NCI-H446 treated with DMSO at 0.1 percent for 48 hours (cell line): ENCODE measurements at regions not wholly inside any gene's neighbourhood (a gene's known extent, or its start where the extent isn't known, plus 50 kb on each side); places are given as distances from the start of the nearest gene placed in this dataset.

Experiments used
- DNase-seq: peaks from one replicate; lab custom pipeline; 2025; lab: John Stamatoyannopoulos, UW

DNA sequence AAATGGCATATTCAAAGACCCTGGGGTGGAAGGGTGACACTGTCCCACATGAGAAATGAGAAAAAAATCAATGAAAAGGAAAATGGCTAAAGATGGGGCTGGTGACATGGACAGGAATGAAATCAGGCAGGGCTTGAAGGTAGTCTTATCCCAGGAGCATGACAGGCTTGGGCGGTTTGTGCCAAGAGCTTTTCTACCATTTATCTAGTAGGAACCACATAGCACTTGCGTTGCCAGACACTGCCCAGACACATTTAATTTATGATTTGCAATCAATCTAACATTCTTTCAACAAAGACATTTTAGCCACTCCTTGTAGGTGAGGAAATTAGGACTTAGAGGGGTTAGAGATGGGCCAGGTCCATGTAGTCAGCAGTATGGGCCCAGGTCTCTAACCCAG lies 106.6 kb upstream of the NR2F2 start:
- no peak for DNase-seq

DNA sequence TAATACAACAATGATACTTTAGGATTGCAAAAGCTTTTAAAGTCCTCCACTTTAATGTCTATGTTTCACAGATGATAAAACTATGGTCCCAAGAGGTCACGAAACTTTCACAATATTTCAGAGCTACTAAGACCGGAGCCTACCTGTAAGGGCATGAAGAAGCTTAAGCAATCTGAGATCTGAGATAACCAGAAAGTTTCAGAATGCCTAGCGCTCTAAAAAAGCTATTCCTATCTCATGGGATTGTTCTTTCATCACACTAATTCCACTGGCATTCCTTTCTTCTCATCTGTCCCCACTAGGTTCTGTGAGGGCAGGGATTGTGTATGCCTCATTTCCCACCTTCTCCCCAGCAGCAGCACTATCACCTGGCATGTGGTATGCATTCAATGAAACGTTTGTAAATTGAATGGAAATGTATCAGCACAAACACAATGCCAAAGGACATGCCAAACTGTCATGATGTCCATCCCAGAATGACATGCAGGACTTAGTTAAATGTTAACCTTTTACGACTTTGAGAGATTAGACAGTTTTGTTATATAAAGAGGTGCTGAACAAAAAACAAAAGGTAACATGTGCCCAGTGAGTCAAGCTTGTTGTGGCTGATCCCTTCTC lies 104.7 kb upstream of the NR2F2 start:
- no peak for DNase-seq

DNA sequence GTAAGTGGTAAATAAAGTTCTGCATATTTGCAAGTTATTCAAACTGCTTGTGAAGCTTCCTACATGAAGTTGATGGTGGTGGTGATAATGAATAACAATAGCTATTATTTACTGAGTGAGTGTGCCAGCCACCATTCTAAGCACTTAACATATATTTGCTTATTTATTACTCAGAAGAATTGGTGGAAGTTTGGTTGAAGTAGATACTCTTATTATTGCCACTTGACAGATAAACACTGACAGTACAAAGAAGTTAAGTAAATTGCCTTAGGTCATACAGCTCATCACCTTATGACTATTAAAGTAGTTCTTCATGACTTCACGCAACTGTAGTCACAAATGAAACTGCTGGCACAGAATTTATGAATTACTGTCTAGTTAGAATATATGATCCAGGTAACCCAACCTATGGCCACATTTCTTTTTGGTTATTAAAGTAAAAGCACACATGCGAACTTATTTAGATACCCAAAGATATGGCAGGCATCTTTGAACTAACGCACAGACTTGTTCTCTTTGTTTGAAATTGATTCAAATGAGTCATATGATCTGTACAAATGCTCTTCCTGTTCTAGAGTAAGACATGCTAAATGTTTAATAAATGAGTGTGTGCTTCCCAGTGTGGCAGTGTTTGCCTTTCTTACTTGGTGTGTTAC lies 99.8 kb upstream of the NR2F2 start:
- DNase-seq, result no peak

DNA sequence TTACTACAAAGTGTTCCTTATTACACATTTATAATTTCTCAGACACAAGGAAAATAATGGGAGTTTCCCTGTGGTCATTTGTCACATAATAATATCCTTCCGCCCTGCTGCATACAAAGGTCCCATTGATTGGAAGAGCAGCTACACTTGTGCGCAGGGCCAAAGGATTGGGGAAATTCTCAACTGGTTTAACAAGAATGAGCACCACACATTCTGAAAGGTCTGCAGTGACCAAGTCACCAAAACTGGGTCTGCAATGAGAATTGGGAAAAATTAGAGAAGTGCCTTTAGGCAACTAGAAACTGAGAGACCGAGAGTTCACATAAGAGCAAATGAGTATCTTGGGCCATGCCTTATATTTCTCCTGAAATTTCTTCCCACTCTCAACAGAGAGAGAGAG lies 98.2 kb upstream of the NR2F2 start:
- no peak for DNase-seq

DNA sequence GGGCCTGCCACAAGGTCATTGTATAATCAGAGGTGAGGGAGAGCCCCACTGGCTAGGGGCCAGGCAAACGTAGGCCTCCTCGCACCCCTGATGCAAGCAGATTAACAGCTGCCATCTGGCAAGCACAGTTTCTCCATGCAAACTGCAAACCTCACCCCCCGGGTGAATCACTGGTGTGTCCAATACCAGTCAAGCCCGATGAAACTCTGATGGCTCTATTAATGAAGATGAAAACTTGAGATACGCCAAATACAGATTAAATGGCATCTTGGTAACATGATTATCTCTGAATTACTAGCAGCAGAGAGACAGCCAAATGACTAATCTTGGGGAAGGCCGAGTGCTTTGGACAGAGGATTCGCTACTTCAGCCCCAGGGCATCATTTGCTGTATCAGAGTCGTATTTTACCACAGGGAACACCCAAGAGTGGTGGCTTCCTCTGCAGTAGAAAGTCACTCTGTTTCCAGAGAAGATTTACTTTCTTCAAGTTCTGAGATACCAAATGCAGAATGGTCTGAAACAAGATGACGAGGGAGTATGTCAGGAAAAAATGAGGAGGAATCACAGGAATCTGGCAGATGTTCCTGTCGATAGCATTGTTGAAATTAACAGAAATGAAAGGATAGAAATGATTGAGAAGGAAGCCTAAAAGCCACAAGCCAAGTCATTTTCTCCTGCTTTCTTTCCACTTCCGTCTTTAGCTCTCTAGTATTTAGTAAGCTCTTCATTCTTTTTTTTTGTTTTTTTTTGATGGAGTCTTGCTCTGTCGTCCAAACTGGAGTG lies 96.2 kb upstream of the NR2F2 start:
- no peak for DNase-seq

DNA sequence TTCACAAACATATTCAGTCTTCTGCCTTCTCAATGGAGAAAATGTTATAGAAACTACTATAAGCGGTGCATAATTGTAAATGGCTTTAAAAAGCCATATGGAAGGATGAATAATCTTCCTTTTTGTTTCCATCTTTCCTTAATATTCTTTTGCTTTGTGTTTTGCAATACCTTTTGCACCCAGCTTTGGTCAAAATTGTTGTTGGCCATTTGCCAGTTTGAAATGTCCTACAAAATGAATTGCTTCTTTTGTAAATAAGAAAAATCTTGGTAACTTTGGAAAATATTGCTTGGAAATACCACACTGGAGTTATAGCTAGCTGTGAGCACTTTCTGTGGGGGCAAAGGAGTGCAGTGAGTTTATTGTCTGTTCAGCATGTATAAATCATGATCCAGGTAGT lies 93.5 kb upstream of the NR2F2 start:
- no peak for DNase-seq

DNA sequence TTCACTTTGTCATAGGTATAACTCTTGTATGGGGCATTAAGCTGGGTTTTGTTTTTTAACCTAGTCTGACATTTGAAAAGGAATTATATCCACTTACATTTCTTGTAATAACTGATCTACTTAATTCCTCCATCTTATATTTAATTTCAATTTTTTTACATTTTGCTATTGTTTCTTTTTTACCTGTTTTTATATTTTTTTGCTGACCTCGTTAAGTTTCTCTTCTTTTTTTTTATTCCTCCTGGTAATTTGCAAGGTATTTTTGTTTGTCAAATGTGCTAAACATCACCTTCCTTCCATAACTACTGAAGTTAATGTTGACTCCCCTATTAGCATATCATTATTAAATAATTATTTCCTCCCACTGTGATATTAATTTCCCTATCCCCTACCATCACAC lies 87.7 kb upstream of the NR2F2 start:
- no peak for DNase-seq

DNA sequence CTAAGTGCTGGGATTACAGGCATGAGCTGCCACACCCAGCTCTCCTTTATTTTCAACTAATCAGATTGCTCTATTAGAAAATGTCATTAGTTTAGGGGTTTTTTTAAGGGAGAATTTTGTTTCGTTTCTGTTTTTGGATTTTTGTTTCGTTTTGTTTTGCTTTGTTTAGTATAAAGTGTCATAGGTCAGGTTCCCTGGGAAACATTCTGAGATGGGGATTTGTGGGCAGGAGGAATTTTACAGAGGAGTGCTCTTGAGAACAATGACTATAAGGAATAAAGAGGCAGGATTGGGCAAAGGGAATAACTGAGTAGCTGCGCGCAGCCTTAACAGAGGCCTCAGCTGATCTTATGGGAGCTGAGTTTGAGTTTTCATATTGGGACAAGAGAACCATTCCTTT lies 86.8 kb upstream of the NR2F2 start:
- no peak for DNase-seq

DNA sequence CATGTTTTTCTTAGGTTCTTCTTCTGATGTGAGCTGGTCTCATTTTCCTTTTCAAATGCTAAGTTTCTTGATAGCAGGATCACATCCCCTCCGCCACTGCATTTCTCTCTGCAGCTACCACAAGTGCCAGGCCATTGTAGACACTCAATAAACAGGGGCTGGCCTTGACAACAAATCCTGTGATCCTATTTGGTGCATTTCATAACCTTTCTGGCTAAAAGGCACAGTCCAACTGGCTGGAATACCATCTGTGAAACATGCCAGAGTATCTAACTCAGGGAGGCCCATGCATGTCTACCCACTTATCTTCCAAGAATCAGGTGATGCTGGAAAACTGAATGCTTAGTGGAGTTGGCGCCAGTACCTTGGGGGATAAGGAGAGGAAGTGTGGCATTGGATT lies 85.2 kb upstream of the NR2F2 start:
- DNase-seq, result no peak

DNA sequence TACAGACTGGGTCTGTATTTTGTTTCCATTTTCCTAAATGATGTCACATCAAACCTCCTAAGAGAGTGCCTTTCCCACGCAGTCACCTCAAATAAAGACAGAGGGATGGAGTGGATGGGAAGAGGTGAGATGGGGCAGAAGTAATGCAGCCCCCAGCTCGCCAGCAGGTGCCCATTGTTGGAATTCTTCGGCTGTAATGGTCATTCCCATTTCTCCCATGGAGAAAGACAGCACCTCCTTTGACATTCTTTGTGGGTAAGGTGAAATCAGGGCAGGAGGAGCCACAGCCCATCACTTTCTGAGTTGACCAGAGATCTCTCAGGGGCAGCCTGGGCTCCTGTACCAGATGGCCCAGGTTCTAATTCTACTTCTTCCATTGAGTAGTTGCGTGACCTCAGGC lies 84.4 kb upstream of the NR2F2 start:
- DNase-seq, result no peak

DNA sequence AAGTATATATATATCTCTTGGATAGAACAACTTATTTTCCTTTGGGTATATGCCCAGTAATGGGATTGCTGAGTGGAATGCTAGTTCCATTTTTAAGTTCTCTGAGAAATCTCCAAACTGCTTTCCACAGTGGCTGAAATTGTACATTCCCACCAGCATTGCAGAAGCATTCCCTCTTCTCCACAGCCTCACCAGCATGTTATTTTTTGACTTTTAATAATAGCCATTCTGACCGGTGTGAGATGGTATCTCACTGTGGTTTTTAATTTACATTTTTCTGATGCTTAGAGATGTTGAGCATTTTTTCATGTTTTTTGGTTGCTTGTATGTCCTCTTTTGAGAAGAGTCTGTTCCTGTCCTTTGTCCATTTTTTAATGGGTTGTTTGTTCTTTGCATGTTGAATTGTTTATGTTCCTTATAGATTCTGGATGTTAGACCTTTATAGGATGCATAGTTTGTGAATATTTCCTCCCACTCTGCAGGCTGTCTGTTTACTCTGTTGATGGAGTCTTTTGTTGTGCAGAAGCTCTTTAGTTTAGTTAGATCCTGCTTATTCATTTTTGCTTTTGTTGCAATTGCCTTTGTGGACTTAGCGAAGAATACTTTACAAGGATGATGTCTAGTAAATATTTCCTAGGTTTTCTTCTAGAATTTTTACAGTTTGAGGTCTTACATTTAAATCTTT lies 82.7 kb upstream of the NR2F2 start:
- no peak for DNase-seq

DNA sequence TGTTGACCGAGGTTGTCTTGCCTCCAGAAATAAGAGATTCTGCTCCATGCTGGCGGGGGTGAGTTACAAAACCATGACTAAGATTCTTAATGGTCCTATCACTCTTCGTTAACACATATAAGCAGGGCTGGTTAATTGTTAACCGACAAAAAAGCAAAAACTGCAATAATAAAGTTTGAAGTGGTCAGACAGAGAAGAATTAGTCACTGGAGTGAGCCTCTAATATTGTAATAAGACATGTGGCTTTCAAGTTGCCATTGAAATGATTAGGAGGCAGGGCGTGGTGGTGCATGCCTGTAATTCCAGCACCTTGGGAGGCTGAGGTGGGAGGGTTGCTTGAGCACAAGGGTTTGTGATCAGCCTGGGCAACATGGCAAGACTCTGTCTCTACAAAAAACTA lies 78.4 kb upstream of the NR2F2 start:
- no peak for DNase-seq

DNA sequence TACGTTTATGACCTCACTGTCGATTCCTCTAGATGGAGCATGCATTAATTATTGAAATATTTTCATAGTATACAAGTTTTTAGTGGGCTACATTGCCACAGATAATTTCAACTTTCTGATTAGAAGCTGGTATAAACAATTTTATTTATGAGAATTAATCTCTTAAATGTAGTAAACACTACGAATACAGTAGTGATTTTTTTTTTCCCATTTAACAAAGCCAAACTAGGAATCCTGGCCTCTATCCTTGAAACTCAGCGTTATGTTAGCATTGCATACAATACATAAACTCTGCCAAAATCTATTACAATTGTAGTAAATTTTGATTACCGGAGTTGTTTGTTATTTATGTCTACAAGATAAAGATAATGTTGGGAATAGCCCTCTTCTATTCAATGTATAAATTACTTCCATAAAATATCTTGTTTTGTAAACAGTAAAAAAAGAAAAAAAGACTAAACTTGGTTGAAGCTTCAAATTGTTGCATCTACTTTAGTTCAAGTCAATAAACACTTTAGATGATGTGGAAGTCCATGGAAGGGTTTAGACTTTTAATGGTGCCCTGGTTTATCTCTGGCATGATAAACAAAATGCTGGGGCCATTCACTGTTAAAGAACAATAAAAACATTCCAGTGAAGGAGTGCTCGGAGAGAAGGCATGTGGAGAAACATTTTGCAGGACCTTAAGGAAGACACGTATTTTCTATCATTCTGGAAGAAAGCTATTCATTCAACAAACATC lies 77.3 kb upstream of the NR2F2 start:
- DNase-seq, result no peak

DNA sequence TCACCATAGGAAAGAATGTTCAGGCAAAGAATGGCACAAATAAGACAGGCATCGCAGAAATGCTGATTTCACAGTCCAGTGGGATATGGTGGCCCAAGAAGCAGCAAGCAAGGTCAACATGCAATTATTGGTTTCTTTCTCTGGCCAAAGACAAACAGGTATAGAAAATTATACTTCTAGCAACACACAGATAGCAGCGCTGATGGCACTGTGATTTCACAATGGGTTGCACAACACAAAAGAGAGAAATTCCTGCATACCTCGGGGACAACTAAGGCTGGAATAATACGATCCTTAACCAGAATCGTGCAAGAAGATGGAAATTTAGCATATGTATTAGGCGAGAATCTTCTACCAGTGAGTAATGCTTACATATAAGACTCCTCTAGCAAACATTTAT lies 76.3 kb upstream of the NR2F2 start:
- DNase-seq, result no peak

DNA sequence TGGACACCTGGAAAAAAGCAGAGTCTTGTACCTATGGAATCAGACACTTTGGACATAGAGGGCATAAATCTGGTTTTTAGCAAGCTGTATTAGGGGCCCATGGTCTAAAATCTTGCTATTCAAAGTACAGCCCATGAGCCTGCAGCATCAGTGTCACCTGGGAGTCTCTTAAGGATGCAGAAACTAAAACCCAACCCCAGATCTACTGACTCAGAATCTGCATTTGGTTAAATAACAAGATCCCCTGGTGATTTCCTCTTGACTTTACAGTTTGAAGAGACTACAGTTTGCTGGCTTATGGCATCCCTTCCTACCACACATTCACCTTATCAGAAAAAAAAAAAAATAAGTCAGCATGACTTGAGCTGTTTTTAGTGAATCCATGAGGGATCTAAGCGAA lies 74.9 kb upstream of the NR2F2 start:
- DNase-seq, result no peak

DNA sequence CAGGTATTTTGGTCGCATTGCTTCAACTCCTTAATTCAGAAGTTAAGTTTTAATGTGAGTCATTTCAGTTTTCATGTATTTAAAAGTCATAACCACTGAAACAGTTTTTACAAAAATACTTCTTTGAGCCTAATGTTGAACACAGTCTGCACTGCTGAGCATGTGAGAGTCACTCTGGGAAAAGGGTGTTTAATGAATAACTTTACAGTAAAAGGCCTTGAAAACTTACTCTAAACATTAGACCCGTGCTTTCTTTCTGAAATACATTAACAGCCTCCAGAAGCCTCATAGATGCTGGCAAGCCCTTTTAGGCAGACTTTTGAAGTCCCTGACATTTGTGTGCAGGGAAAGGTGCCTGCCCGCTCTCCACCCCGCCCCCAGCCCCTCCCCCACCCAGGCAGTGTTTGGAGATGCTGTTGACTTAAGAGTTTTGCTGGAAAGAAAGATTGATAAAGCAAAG lies 68.9 kb upstream of the NR2F2 start:
- no peak for DNase-seq

DNA sequence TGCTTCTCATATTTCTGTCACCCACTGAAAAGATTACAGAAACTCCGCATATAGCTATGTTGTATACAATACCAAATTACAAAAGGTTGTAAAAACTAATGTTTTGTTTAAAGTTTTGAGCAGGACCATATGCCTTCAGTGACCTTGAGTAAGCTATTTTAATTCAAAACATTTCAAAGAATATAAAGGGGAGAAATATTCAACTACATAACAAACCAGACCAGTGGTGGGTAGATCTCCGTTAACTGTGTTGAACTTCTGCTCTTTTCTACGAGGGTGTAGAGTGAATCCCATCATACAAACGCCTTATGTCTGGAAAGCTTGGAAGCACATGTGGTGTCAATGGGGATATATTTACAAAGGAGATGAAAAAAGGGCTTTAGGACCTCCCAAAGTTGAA lies 68.4 kb upstream of the NR2F2 start:
- no peak for DNase-seq

DNA sequence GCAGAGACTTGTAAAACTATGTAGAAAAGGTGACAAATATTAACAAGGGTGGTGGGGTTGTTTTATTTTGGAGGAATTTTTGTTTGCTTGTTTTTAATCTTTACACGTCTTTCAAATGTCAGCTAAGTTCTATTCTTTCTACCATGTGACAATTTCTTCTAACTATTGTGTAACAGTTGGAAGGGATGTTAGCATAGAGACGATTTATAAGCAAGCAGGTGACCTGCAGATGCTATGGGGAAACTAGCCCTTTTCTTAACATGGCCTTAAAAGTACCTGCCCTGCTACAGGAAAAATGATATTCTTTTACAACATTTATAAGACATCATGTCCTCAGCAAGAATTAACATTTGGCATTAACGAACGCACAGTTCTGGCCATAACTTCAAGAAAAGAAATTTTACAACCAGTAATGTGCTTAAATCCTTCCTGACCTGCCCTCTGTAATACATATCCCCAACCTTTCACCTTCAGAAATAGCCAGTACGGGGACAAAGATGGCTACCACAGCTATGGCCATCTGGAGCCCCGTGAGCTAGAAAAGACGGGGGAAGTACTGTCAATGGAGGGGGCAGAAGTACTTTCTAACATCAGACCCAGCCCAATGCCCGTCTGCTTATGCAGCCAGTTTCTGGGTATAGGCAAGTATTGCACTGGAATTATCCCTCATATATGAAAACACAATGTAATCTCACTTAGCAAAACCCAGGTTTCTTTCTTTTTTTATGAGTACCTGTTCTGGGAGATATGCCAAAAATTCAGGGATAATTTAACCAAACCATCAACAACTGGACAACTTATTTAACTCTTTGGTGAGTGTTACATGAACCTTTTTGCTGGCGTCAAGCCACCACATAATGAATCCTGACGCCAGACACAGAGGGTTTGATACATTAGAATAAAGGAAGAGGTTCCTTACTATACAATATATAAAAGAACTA lies 67.7 kb upstream of the NR2F2 start:
- no peak for DNase-seq

DNA sequence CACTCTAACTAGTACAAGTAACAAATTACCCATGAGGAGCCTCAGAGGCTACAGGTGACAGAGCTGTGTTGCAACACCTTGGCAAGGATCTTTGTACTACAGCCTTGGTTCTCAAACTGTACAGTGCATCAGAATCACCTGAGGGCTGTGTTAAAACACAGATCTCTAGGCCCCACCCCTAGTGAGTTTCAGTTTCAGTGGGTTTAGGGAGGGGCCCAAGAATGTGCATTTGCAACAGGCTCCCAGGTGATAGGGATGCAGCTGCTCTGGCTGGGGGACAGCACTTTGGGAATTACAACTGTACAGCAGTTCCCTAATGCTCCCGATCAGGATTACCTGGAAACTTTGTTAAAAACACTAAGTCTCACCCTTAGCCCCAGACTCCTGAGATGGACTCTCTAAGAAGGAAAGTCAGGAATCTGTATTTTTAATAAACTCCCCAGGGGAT lies 66.1 kb upstream of the NR2F2 start:
- DNase-seq, result no peak

DNA sequence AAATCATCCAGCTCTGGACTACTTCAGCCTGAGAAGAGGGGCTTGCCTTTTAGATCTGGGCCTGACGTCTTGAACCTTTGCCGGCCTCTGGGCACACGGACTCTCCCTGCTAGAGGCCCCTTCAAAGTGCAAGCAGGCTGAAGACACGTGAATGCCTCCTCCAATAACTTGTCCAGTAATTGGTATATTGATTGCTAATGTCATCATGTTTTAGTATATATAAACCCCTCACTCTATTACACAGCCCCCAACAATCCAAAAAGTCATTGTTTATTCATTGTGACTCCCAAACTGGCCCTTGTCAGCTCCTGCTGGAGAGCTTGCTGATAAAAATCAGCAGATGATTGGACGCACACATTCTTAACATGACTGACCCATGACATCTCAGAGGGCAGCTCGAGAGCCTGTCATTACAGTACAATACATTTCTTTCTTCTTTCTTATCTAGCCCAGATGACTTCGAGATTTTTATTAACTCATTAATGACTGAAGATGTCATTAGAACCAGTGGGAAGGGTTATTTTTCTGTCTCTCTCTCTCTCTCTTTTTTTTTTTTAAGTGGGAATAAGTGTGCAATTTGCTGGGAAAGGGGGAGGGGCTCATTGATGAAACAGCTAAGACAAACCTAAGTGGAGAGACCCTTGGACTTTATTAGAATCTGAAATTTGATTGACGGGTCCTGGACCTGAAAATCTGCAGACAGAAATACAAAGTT lies 65.5 kb upstream of the NR2F2 start:
- no peak for DNase-seq
